HAP-1 (cell line): ENCODE measurements at regions not wholly inside any gene's neighbourhood (a gene's known extent, or its start where the extent isn't known, plus 50 kb on each side); places are given as distances from the start of the nearest gene placed in this dataset.

Source experiments
- DNase-seq, 2 experiments: peaks; one replicate each; pipeline ENCODE4 v3.0.0-alpha.2; 2016 to 2020; ENCODE audit warnings: low spot score in 2 of 2
- H3K27me3 ChIP-seq: fragments of 250-450 bp; sonication (Bioruptor Pico); 2 replicates; pipeline ENCODE4 v1.5.1; 2020; ENCODE audit warnings: low read depth, mild to moderate bottlenecking, moderate library complexity
- H3K36me3 ChIP-seq: fragments of 250-450 bp; sonication (Bioruptor Pico); replicated peaks from 2 replicates; pipeline ENCODE4 v1.5.1; 2020; ENCODE audit warnings: mild to moderate bottlenecking
- H3K4me1 ChIP-seq: fragments of 250-450 bp; sonication (Bioruptor Pico); 2 replicates; pipeline ENCODE4 v1.5.1; 2020; ENCODE audit warnings: mild to moderate bottlenecking
- H3K4me3 ChIP-seq: fragments of 250-450 bp; sonication (Bioruptor Pico); 2 replicates; pipeline ENCODE4 v1.5.1; 2020; ENCODE audit warnings: mild to moderate bottlenecking, moderate library complexity
- H3K9me3 ChIP-seq: fragments of 250-450 bp; sonication (Bioruptor Pico); 2 replicates; pipeline ENCODE4 v1.5.1; 2020; ENCODE audit warnings: mild to moderate bottlenecking, moderate library complexity
- in situ Hi-C: fragments of 300-500 bp; cut with MboI; formaldehyde crosslinking; loops from 3 replicates; pipeline ENCODE4 v1.14.3; 2020; ENCODE audit warnings: low sequenced_read_pairs, inconsistent platforms, mixed read lengths

- in situ Hi-C loops: no loop called here
- Histone ChIP-seq H3K9me3 (no peaks in the 10 kb centered on the region), H3K4me1 (no peaks in the 10 kb centered on the region), H3K36me3 (no peaks in the 10 kb centered on the region), H3K27me3 (peaks cover 12% of the 10 kb centered on the region), H3K4me3 (no peak overlapping the region)
- no peak for DNase-seq
Measured at GRCh38 chr6:4349931-4350330, 214.6 kb upstream of the ECI2 start.

GRCh38 chr6:4349323-4349722, 213.9 kb upstream of the ECI2 start:
- H3K36me3 ChIP-seq: no peaks in the 10 kb centered on the region
- in situ Hi-C loops: no loop called here
- H3K4me3 ChIP-seq: no peak overlapping the region
- peaks cover 12% of the 10 kb centered on the region for H3K27me3 ChIP-seq
- H3K4me1 ChIP-seq: no peaks in the 10 kb centered on the region
- DNase-seq: no peak
- no peaks in the 10 kb centered on the region for H3K9me3 ChIP-seq

- Histone ChIP-seq H3K4me3 (no peak overlapping the region), H3K4me1 (no peaks in the 10 kb centered on the region), H3K9me3 (no peaks in the 10 kb centered on the region), H3K27me3 (peaks cover 12% of the 10 kb centered on the region), H3K36me3 (no peaks in the 10 kb centered on the region)
- in situ Hi-C loops: no loop called here
- DNase-seq: no peak
Measured at GRCh38 chr6:4348462-4349112, 213.2 kb upstream of the ECI2 start.

GRCh38 chr6:4347877-4348276, 212.5 kb upstream of the ECI2 start:
- no peak for DNase-seq
- in situ Hi-C loops: no loop called here
- no peaks in the 10 kb centered on the region for H3K36me3 ChIP-seq
- H3K4me3 ChIP-seq: no peak overlapping the region
- peaks cover 12% of the 10 kb centered on the region for H3K27me3 ChIP-seq
- H3K4me1 ChIP-seq: no peaks in the 10 kb centered on the region
- no peaks in the 10 kb centered on the region for H3K9me3 ChIP-seq

- DNase-seq: no peak
- Histone ChIP-seq H3K9me3 (no peaks in the 10 kb centered on the region), H3K36me3 (no peaks in the 10 kb centered on the region), H3K4me1 (no peaks in the 10 kb centered on the region), H3K27me3 (peaks cover 15% of the 10 kb centered on the region), H3K4me3 (no peak overlapping the region)
- in situ Hi-C loops: no loop called here
Measured at GRCh38 chr6:4346659-4347333, 211.4 kb upstream of the ECI2 start.

- H3K36me3 ChIP-seq: no peaks in the 10 kb centered on the region
- in situ Hi-C loops: no loop called here
- DNase-seq: no peak
- no peaks in the 10 kb centered on the region for H3K9me3 ChIP-seq
- no peak overlapping the region for H3K4me3 ChIP-seq
- no peaks in the 10 kb centered on the region for H3K4me1 ChIP-seq
- peaks cover 15% of the 10 kb centered on the region for H3K27me3 ChIP-seq
Measured at GRCh38 chr6:4345543-4345942, 210.2 kb upstream of the ECI2 start.

- DNase-seq: no peak
- no peaks in the 10 kb centered on the region for H3K9me3 ChIP-seq
Measured at GRCh38 chr6:4344317-4344899, 209.0 kb upstream of the ECI2 start.

GRCh38 chr6:4342407-4343137, 207.2 kb upstream of the ECI2 start:
- in situ Hi-C loops: no loop called here

More at GRCh38 chr6:4344317-4344899, 209.0 kb upstream of the ECI2 start:
- Histone ChIP-seq H3K4me3 (no peak overlapping the region), H3K27me3 (peaks cover 11% of the 10 kb centered on the region), H3K36me3 (no peaks in the 10 kb centered on the region), H3K4me1 (no peaks in the 10 kb centered on the region)
- in situ Hi-C loops: no loop called here

GRCh38 chr6:4341078-4341797, 205.9 kb upstream of the ECI2 start:
- H3K27me3 ChIP-seq: peaks cover 3% of the 10 kb centered on the region; the same call in 1 of the 2 replicates
- H3K4me3 ChIP-seq: no peak overlapping the region
- in situ Hi-C loops: no loop called here
- H3K9me3 ChIP-seq: no peaks in the 10 kb centered on the region
- H3K4me1 ChIP-seq: no peaks in the 10 kb centered on the region
- H3K36me3 ChIP-seq: no peaks in the 10 kb centered on the region
- DNase-seq: no peak

More at GRCh38 chr6:4342407-4343137, 207.2 kb upstream of the ECI2 start:
- Histone ChIP-seq H3K27me3 (peaks cover 6% of the 10 kb centered on the region), H3K4me3 (no peak overlapping the region), H3K36me3 (no peaks in the 10 kb centered on the region), H3K9me3 (no peaks in the 10 kb centered on the region), H3K4me1 (no peaks in the 10 kb centered on the region)
- no peak for DNase-seq

GRCh38 chr6:4340544-4340943, 205.2 kb upstream of the ECI2 start:
- peaks cover 3% of the 10 kb centered on the region; the same call in 1 of the 2 replicates for H3K27me3 ChIP-seq
- in situ Hi-C loops: no loop called here
- H3K36me3 ChIP-seq: no peaks in the 10 kb centered on the region
- H3K4me3 ChIP-seq: no peak overlapping the region
- no peaks in the 10 kb centered on the region for H3K9me3 ChIP-seq
- no peak for DNase-seq
- H3K4me1 ChIP-seq: no peaks in the 10 kb centered on the region

GRCh38 chr6:4338884-4339283, 203.5 kb upstream of the ECI2 start:
- H3K9me3 ChIP-seq: no peaks in the 10 kb centered on the region
- H3K4me1 ChIP-seq: no peaks in the 10 kb centered on the region
- H3K36me3 ChIP-seq: no peaks in the 10 kb centered on the region
- DNase-seq: no peak
- in situ Hi-C loops: no loop called here
- no peak overlapping the region for H3K4me3 ChIP-seq
- H3K27me3 ChIP-seq: peaks cover 3% of the 10 kb centered on the region; the same call in 1 of the 2 replicates

- Histone ChIP-seq H3K36me3 (no peaks in the 10 kb centered on the region), H3K9me3 (no peaks in the 10 kb centered on the region), H3K4me1 (no peaks in the 10 kb centered on the region), H3K4me3 (no peak overlapping the region), H3K27me3 (no peaks in the 10 kb centered on the region; the same call in 1 of the 2 replicates)
- no peak for DNase-seq
- in situ Hi-C loops: no loop called here
Measured at GRCh38 chr6:4336778-4337442, 201.5 kb upstream of the ECI2 start.

GRCh38 chr6:4336084-4336483, 200.7 kb upstream of the ECI2 start:
- no peaks in the 10 kb centered on the region for H3K36me3 ChIP-seq
- no peak overlapping the region for H3K4me3 ChIP-seq
- no peak for DNase-seq
- H3K27me3 ChIP-seq: no peaks in the 10 kb centered on the region
- H3K4me1 ChIP-seq: no peaks in the 10 kb centered on the region
- H3K9me3 ChIP-seq: no peaks in the 10 kb centered on the region
- in situ Hi-C loops: no loop called here
